Keratinocyte (primary cell): ENCODE measurements at regions not wholly inside any gene's neighbourhood (a gene's known extent, or its start where the extent isn't known, plus 50 kb on each side); places are given as distances from the start of the nearest gene placed in this dataset.

Experiments
- CTCF ChIP-seq, 3 experiments: IDR thresholded peaks in 1 of 3; conservative IDR thresholded peaks in 1 of 3; optimal IDR thresholded peaks in 1 of 3; 2 replicates in 2 of 3; 3 replicates in 1 of 3; pipeline versions ENCODE3 to v1.5.1; 2011; ENCODE audit warnings: low read length in 3 of 3, mild to moderate bottlenecking in 3 of 3, moderate library complexity in 2 of 3, control low read depth in 1 of 3, inconsistent platforms in 1 of 3; ENCODE audit not compliant: insufficient read depth in 2 of 3; ENCODE audit errors: extremely low read depth in 1 of 3
- EZH2 ChIP-seq: IDR thresholded peaks from one replicate; pipeline ENCODE4 v1.6.1; 2012; ENCODE audit warnings: inconsistent platforms, mild to moderate bottlenecking, low read length, moderate library complexity

GRCh38 chr11:105208019-105208418, 68.5 kb upstream of the CARD18 start:
- no peak for TF ChIP-seq CTCF (optimal IDR thresholded peaks at IDR 0.05 in 1 of 3, IDR thresholded peaks at IDR 0.05 in 1 of 3, conservative IDR thresholded peaks at IDR 0.05 in 1 of 3; ENCODE audit: extremely low read depth in 1 of 3, insufficient read depth in 2 of 3, low read length in 3 of 3)
- no peak for TF ChIP-seq EZH2
